Stimulated activated CD4-positive, alpha-beta T cell treated with anti-CD3 and anti-CD28 coated beads, Interleukin-1b, Interleukin-23, amount 100 ng/mL, for 24 hours (primary cell): ENCODE measurements at regions not wholly inside any gene's neighbourhood (a gene's known extent, or its start where the extent isn't known, plus 50 kb on each side); places are given as distances from the start of the nearest gene placed in this dataset.
"Not testable (repeated sequence)": the region's sequence is repeated elsewhere in the genome, so short reads cannot be mapped to it uniquely, and the experiment has no call there.

Experiments
- DNase-seq, 4 experiments: peaks; one replicate each; pipeline ENCODE4 v3.0.0-alpha.2; 2020; ENCODE audit warnings: low read depth in 4 of 4, low spot score in 1 of 4

DNA sequence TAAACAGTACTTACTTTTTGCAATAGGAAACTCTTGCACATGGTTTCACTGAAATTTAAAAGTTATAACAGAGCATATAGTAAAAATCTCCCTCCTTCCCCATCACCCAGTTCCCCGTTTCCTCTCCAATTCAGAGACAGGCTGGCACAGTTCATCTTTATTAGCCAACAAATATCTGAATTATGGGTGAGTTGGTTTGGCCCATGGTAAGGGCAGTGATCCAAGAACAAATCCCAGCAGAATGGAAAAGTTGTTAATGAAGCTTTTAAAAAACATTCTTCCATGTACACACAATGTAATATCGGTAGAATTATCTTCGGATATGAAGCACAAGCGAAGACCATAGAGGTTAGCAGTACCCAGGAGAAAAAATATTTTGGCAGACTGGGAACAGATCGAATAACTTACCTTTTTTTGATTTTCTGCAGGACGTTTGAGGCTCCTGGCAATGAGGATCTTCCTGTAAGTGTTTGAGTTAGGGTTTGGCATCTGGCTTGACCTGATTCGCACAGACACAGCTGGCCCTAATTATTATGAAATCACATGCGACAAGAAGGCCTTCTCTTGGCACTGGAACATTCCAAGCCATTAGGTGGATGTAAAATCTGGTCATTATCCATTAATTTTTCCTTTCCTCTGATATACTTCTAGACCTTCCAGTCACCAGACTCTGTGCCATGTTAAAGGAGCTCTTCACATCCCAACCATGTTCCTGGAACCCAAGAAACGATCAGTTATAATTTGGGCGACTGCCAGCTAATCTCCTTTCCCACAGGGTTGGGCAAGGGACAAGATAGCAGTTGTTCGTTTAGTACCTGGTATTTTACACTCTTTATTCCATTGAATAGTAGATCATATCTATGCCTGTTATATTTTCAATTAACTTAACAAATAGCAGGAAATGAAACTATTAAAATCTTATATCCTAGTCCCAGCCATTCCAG lies 139.4 kb upstream of the TSC22D1 start:
- DNase-seq, result no peak

GRCh38 chr13:44713788-44714469 lies 137.8 kb upstream of the TSC22D1 start:
- no peak for DNase-seq

DNA sequence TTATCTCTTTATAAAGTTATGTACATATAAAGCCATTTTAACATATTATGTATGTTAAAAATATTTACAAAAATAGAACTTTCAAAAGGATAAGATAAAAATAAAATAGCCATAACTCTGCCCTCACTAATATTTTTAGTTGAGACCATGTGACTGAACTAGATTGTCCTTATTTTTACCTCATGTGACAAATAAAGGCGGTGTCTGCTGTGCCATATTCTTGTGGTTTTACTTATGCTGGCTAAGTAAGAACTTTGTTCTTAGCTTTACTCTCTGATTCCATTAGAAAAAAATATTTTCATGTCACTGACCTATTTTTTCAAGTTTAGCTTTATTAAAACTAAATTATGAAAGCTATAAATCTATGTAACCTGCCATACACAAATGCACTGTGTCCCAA lies 135.6 kb upstream of the TSC22D1 start:
- no peak for DNase-seq

DNA sequence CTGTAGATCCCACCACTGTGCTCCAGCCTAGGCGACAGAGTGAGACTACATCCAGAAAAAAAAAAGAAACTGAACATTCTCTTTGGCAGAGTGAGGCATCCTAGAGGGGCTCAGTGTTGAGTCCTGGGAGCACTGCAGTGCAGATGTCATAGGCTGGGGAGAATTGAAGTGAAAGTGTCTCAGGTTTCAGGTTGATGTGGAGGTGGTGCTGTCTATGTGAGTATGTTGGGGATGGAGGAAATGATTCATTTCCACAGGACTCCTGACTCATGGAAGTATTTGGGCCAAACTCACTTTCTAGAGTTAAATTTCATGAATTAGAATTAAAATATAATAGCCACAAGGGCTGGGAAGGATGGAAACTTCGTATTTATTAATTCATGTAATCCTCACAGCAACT lies 134.4 kb upstream of the TSC22D1 start:
- DNase-seq, result peak in 2 of 4 experiments; percentile 2 to 21

DNA sequence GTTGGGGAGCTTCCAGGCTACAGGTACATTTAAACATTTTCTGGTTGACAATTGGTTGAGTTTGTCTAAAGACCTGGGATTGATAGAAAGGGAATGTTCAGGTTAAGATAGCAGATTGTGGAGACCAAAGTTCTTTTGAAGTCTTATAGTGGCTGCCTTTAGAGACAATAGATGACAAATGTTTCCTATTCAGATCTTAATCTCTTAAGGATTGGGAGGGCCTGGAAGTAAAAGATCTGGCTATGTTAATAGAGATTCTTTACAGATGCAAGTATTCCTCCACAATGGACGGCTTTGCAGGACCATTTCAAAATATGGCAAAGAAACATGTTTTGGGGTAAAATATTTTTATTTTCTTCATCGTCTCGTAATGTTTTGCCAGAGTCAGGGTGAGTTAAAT lies 128.7 kb upstream of the TSC22D1 start:
- not testable (repeated sequence) for DNase-seq

- DNase-seq, result no peak
Observed at GRCh38 chr13:44703371-44703770, 127.2 kb upstream of the TSC22D1 start.

DNA sequence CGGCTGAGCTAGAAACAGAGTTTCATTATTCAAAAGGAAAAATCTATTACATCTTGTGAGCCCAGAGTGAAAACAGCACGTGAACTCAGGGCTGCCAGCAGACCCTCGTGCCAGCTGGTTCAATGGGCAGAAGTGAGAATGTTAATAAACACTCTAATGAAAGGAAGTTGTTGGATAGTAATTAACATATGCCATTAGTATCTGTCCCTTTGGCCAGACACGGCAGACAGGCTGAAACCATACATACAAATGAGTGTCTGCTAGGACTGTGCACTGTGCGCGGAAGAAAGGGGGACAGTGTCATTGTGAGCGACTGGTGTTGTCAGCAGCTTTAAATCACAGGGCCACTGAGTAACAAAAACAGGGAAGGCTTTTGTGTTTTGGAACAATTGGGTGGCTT lies 121.9 kb upstream of the TSC22D1 start:
- DNase-seq, result no peak

- DNase-seq, result no peak
Observed at GRCh38 chr13:44697058-44697457, 120.9 kb upstream of the TSC22D1 start.

DNA sequence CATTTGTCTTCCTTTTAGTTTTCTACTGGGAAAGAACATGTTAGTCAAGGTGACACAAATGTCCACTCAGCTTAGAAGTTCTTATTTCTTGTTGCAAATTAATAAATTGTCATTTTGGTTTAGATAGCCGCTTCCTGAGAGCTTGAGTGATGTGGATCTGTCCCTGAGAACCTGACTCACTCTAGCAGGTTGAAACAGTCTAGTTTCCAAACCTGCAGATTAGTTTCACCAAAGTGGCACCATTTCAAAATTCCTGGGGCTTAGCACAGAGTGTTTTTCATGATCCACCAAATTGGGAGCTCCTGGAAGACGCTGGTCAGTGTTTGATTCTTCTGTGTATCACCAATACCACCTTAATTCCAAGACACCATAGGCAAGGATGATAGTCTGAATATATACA lies 119.4 kb upstream of the TSC22D1 start:
- no peak for DNase-seq

- DNase-seq, result no peak
Observed at GRCh38 chr13:44694842-44695241, 118.7 kb upstream of the TSC22D1 start.

DNA sequence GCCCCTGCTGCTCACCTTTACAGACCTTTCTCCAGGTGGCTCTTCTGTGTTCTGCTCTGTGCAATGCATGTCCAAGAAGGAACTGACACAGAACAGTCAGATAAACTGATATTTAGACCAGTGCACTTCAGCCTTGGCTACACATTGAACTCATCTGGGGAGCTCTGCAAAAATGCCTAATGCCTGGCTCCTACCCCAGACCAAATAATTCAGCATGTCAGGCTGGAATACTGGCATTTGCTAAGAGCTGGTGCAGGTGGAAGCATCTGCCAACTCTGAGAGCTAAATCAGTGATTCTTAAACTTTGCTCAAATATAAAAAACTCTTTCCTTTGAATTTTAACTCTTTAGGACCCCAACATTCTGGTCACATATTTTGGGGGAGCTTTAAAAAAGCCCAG lies 118.2 kb upstream of the TSC22D1 start:
- DNase-seq, result no peak

- no peak for DNase-seq
Observed at GRCh38 chr13:44693156-44693764, 117.1 kb upstream of the TSC22D1 start.

GRCh38 chr13:44692173-44692713 lies 116.1 kb upstream of the TSC22D1 start:
- no peak for DNase-seq

- DNase-seq, result no peak
Observed at GRCh38 chr13:44690376-44690775, 114.2 kb upstream of the TSC22D1 start.

DNA sequence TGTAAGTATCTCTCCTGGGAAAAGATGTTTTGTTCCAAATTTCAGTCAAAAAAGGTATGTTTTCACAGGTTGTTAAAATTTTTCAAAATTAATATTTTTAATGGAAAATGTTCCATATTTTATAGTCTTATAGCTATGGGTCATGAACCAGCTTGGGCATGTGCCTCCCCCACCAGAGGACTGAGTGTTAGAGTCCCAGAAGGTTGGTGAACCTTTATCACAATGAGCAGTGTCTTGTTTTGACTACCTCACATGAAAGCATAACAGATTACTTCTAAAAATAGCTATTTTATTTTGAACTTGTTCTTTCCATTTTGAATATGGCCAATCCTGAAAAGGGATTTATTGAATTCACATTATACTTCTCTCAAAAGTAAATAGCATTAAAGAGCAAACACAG lies 112.5 kb upstream of the TSC22D1 start:
- DNase-seq, result no peak

- no peak for DNase-seq
Observed at GRCh38 chr13:44686531-44686934, 110.4 kb upstream of the TSC22D1 start.

- DNase-seq, result no peak
Observed at GRCh38 chr13:44685641-44686040, 109.5 kb upstream of the TSC22D1 start.

DNA sequence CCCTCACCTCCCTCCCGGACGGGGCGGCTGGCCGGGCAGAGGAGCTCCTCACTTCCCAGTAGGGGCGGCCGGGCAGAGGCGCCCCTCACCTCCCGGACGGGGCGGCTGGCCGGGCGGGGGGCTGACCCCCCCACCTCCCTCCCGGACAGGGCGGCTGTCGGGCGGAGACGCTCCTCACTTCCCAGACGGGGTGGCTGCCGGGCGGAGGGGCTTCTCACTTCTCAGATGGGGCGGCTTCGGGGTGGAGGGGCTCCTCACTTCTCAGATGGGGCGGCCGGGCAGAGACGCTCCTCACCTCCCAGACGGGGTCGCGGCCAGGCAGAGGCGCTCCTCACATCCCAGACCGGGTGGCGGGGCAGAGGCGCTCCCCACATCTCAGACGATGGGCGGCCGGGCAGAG lies 106.3 kb upstream of the TSC22D1 start:
- DNase-seq, result not testable (repeated sequence)

DNA sequence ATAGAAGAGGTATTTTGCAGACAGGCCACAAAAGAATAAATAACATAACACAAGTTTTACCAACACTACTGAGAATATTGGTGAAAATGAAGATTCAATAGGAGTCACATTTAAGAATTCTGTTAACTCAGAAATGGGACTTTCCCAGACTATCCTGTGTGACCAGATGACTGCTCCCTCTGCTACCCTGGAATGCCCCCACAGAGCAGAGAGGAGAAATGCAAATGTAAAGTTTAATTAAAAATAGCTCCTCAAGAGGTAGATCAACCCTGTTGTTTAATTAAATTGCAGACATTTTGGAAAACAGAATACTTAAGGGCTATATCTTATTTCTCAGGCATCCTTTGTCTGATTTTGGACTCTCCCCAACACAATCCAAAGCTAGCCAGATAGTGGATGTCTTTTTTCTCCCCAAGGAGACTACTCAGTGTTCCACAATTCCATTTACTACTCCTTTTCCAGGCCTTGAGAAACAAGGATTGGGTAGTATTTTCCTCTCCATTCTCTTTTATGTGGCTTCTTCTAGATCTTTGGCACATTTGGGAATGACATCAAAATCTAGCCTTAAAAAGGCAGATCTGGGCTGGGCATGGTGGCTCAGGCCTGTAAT lies 104.7 kb upstream of the TSC22D1 start:
- no peak for DNase-seq

DNA sequence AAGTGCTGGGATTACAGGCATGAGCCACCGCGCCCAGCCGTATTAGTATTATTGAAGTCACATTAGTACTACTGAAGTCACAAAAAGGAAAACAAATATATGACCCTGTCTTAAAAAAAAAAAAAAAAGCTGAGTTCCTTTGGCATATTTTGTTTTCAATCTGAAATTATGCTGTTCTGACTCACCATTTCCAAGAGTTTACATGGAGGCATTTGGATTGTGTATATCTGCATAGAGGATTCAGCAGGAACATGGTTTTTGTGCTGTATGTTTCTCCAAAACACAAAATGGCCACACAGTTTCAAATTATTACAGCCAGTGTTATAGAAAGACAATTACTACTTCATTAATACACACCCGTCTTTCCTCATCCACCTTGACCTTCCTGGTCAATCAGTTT lies 103.5 kb upstream of the TSC22D1 start:
- no peak for DNase-seq

DNA sequence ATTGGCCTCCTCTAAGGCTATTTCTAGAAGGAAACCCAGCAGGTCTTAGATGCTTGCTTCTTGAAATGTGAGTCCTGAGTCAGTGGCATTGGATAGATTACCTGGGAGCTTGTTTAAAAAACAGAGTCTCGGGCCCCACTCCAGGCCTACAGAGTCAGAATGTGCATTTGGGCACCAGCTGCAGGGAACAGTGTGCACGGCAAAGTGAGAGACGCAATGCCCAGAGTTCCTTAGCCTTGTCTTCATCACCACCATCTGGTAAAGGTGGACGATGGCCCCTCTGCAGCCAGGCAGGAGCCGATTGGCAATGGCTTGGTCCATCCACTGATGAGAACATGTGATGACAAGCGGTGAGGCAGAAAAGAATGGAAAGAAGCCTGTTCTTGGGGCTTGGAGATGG lies 102.1 kb upstream of the TSC22D1 start:
- no peak for DNase-seq
